Transverse colon (tissue), 4 donors: ENCODE measurements at regions not wholly inside any gene's neighbourhood (a gene's known extent, or its start where the extent isn't known, plus 50 kb on each side); places are given as distances from the start of the nearest gene placed in this dataset.

Experiments used
- EP300 ChIP-seq: sonication (generic); formaldehyde crosslinking; IDR thresholded peaks from one replicate; pipeline ENCODE4 v1.6.1; 2017; ENCODE audit warnings: antibody characterized with exemption, low read depth
- POLR2A ChIP-seq: fragments of 450-650 bp; IDR thresholded peaks from one replicate; pipeline ENCODE4 v1.6.1; 2016; ENCODE audit warnings: antibody characterized with exemption, mild to moderate bottlenecking, moderate library complexity
- POLR2AphosphoS5 ChIP-seq, 3 donors: sonication (generic); formaldehyde crosslinking; IDR thresholded peaks; one replicate each; pipeline ENCODE4 v1.6.1; 2016; ENCODE audit warnings: antibody characterized with exemption in 3 of 3
- TF ChIP-seq, protein P1 (sequence below), 5 experiments: fragments of 200-600 bp in 3 of 5; fragments of 450-650 bp in 2 of 5; sonication (generic) in 3 of 5; IDR thresholded peaks; 1 replicate in 2 of 5; 2 replicates in 3 of 5; pipeline ENCODE4 v1.5.1; 2016 to 2017; ENCODE audit warnings: antibody characterized with exemption in 5 of 5, inconsistent platforms in 3 of 5, mild to moderate bottlenecking in 2 of 5, moderate library complexity in 1 of 5

- TF ChIP-seq, protein P1, sequence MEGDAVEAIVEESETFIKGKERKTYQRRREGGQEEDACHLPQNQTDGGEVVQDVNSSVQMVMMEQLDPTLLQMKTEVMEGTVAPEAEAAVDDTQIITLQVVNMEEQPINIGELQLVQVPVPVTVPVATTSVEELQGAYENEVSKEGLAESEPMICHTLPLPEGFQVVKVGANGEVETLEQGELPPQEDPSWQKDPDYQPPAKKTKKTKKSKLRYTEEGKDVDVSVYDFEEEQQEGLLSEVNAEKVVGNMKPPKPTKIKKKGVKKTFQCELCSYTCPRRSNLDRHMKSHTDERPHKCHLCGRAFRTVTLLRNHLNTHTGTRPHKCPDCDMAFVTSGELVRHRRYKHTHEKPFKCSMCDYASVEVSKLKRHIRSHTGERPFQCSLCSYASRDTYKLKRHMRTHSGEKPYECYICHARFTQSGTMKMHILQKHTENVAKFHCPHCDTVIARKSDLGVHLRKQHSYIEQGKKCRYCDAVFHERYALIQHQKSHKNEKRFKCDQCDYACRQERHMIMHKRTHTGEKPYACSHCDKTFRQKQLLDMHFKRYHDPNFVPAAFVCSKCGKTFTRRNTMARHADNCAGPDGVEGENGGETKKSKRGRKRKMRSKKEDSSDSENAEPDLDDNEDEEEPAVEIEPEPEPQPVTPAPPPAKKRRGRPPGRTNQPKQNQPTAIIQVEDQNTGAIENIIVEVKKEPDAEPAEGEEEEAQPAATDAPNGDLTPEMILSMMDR (IDR thresholded peaks at IDR 0.05), result no peak
- no peak for TF ChIP-seq EP300
- no peak for TF ChIP-seq POLR2AphosphoS5 (IDR thresholded peaks at IDR 0.05)
- no peak for TF ChIP-seq POLR2A
Observed at GRCh38 chr6:44056392-44057237, 70.6 kb downstream of the MRPL14 start.
